HG03558 (cell line): ENCODE measurements at regions not wholly inside any gene's neighbourhood (a gene's known extent, or its start where the extent isn't known, plus 50 kb on each side); places are given as distances from the start of the nearest gene placed in this dataset.

Source experiments
- ATAC-seq: cut with Tn5 transposase; IDR thresholded peaks from one replicate; pipeline ENCODE4 v1.9.1; 2021; ENCODE audit warnings: moderate number of reproducible peaks; ENCODE audit not compliant: unreplicated experiment; ENCODE audit errors: extremely low read depth

GRCh38 chr10:129277841-129278240, 189.2 kb upstream of the MGMT start:
- ATAC-seq = no peak

- ATAC-seq = no peak
Observed at GRCh38 chr10:129278686-129279085, 188.4 kb upstream of the MGMT start.

GRCh38 chr10:129279446-129280154, 187.4 kb upstream of the MGMT start:
- ATAC-seq = no peak

GRCh38 chr10:129280155-129280502, 186.9 kb upstream of the MGMT start:
- no peak for ATAC-seq

GRCh38 chr10:129280908-129281586, 186.0 kb upstream of the MGMT start:
- no peak for ATAC-seq

- no peak for ATAC-seq
Observed at GRCh38 chr10:129285459-129285858, 181.6 kb upstream of the MGMT start.

GRCh38 chr10:129288999-129289584, 177.9 kb upstream of the MGMT start:
- ATAC-seq = no peak

- no peak for ATAC-seq
Observed at GRCh38 chr10:129293991-129294700, 172.9 kb upstream of the MGMT start.

- no peak for ATAC-seq
Observed at GRCh38 chr10:129294944-129295343, 172.1 kb upstream of the MGMT start.

GRCh38 chr10:129305046-129305445, 162.0 kb upstream of the MGMT start:
- ATAC-seq = no peak

GRCh38 chr10:129307141-129307540, 159.9 kb upstream of the MGMT start:
- ATAC-seq = no peak

GRCh38 chr10:129308953-129309564, 158.0 kb upstream of the MGMT start:
- no peak for ATAC-seq

GRCh38 chr10:129309565-129309964, 157.5 kb upstream of the MGMT start:
- no peak for ATAC-seq

- ATAC-seq = no peak
Observed at GRCh38 chr10:129310881-129311280, 156.2 kb upstream of the MGMT start.

GRCh38 chr10:129319934-129320333, 147.1 kb upstream of the MGMT start:
- ATAC-seq = no peak

- ATAC-seq = no peak
Observed at GRCh38 chr10:129320340-129320739, 146.7 kb upstream of the MGMT start.

- ATAC-seq = no peak
Observed at GRCh38 chr10:129321727-129322126, 145.3 kb upstream of the MGMT start.

- no peak for ATAC-seq
Observed at GRCh38 chr10:129322933-129323820, 143.9 kb upstream of the MGMT start.

GRCh38 chr10:129323879-129324278, 143.2 kb upstream of the MGMT start:
- ATAC-seq = no peak

GRCh38 chr10:129325893-129326292, 141.1 kb upstream of the MGMT start:
- ATAC-seq = no peak
